IMR-90 (cell line): ENCODE measurements at regions not wholly inside any gene's neighbourhood (a gene's known extent, or its start where the extent isn't known, plus 50 kb on each side); places are given as distances from the start of the nearest gene placed in this dataset.

Experiments used
- ATAC-seq: fragments of 200-7000 bp; cut with Tn5 transposase; 2 replicates; pipeline ENCODE4 v1.9.1; 2020; ENCODE audit warnings: low read depth, mild to moderate bottlenecking, moderate library complexity
- BruUV-seq: library from RNA; stranded (reverse); fragments of 400-500 nt; replicated peaks from 2 replicates; lab custom pipeline; 2021; lab: Mats Ljungman, UMichigan
- CTCF ChIA-PET: fragments of 300-600 bp; formaldehyde crosslinking; extraction: SDS; loops from one replicate; lab custom pipeline; 2021; ENCODE audit warnings: antibody characterized with exemption; lab: Yijun Ruan, JAX
- POLR2A ChIA-PET: fragments of 300-600 bp; sonication (Branson Sonifier 250); formaldehyde crosslinking; loops from one replicate; lab custom pipeline; 2022; ENCODE audit warnings: antibody characterized with exemption; ENCODE audit not compliant: unreplicated experiment; lab: Charles Lee
- DNase-seq: peaks from one replicate; pipeline ENCODE4 v3.0.0; 2013
- H2AFZ ChIP-seq: replicated peaks from 2 replicates; pipeline ENCODE3; 2013; ENCODE audit warnings: low read length, mild to moderate bottlenecking; ENCODE audit not compliant: poor library complexity
- H2AK5ac ChIP-seq: 2 replicates; pipeline ENCODE4 v1.6.1; 2013; ENCODE audit warnings: low read depth, low read length, inconsistent platforms
- H2AK9ac ChIP-seq: replicated peaks from 2 replicates; pipeline ENCODE3; 2013; ENCODE audit warnings: mild to moderate bottlenecking, low read depth, low read length, moderate library complexity; ENCODE audit not compliant: poor library complexity
- H2BK120ac ChIP-seq: 2 replicates; pipeline ENCODE4 v1.6.1; 2013; ENCODE audit warnings: low read depth, low read length, inconsistent platforms
- H2BK15ac ChIP-seq: 3 replicates; pipeline ENCODE4 v1.6.1; 2013; ENCODE audit warnings: low read depth, low read length, inconsistent platforms
- H2BK20ac ChIP-seq: 2 replicates; pipeline ENCODE4 v1.6.1; 2013; ENCODE audit warnings: low read depth, mild to moderate bottlenecking, inconsistent platforms, low read length, moderate library complexity
- H2BK5ac ChIP-seq: 2 replicates; pipeline ENCODE4 v1.6.1; 2013; ENCODE audit warnings: mild to moderate bottlenecking, low read depth, low read length, inconsistent platforms; ENCODE audit not compliant: poor library complexity, severe bottlenecking
- H3K14ac ChIP-seq: replicated peaks from 2 replicates; pipeline ENCODE4 v1.6.1; 2013; ENCODE audit warnings: low read depth, low read length, inconsistent platforms
- H3K18ac ChIP-seq: 2 replicates; pipeline ENCODE4 v1.6.1; 2013; ENCODE audit warnings: low read depth, low read length, control low read depth
- H3K23ac ChIP-seq: 2 replicates; pipeline ENCODE4 v1.6.1; 2013; ENCODE audit warnings: low read depth, low read length, inconsistent platforms
- H3K27ac ChIP-seq: 2 replicates; pipeline ENCODE4 v1.5.1; 2013; ENCODE audit warnings: mild to moderate bottlenecking, control low read depth, low read length; ENCODE audit not compliant: insufficient read depth
- H3K27me3 ChIP-seq: 2 replicates; pipeline ENCODE4 v1.6.1; 2013; ENCODE audit warnings: low read length; ENCODE audit not compliant: control insufficient read depth, insufficient read depth
- H3K36me3 ChIP-seq: 2 replicates; pipeline ENCODE4 v1.6.1; 2013; ENCODE audit warnings: low read length, mixed read lengths; ENCODE audit not compliant: control insufficient read depth, insufficient read depth
- H3K4ac ChIP-seq: 2 replicates; pipeline ENCODE4 v1.6.1; 2013; ENCODE audit warnings: low read depth, low read length, inconsistent platforms
- H3K4me1 ChIP-seq: 2 replicates; pipeline ENCODE4 v1.6.1; 2013; ENCODE audit warnings: low read length, mixed read lengths; ENCODE audit not compliant: control insufficient read depth, insufficient read depth
- H3K4me2 ChIP-seq: 2 replicates; pipeline ENCODE4 v1.6.1; 2013; ENCODE audit warnings: low read depth, mild to moderate bottlenecking, control low read depth, low read length, moderate library complexity
- H3K4me3 ChIP-seq: 2 replicates; pipeline ENCODE4 v1.5.1; 2013; ENCODE audit warnings: low read depth, mild to moderate bottlenecking, control low read depth, low read length, moderate library complexity; ENCODE audit not compliant: insufficient read depth
- H3K56ac ChIP-seq: 2 replicates; pipeline ENCODE4 v1.6.1; 2013; ENCODE audit warnings: low read length, inconsistent platforms; ENCODE audit not compliant: insufficient read depth; ENCODE audit errors: extremely low read depth
- H3K79me1 ChIP-seq, 2 experiments: 2 replicates each; pipeline ENCODE4 v1.6.1; 2013; ENCODE audit warnings: low read length in 2 of 2, inconsistent platforms in 1 of 2, low read depth in 1 of 2
- H3K9ac ChIP-seq: 2 replicates; pipeline ENCODE4 v1.6.1; 2013; ENCODE audit warnings: low read depth, low read length, control low read depth
- H3K9me1 ChIP-seq: 2 replicates; pipeline ENCODE4 v1.6.1; 2013; ENCODE audit warnings: low read length, inconsistent platforms; ENCODE audit not compliant: insufficient read depth
- H3K9me3 ChIP-seq: 2 replicates; pipeline ENCODE4 v1.6.1; 2013; ENCODE audit warnings: low read length; ENCODE audit not compliant: control insufficient read depth, insufficient read depth
- H4K20me1 ChIP-seq: 2 replicates; pipeline ENCODE4 v1.6.1; 2013; ENCODE audit warnings: low read length, inconsistent platforms; ENCODE audit not compliant: insufficient read depth
- H4K5ac ChIP-seq: 2 replicates; pipeline ENCODE4 v1.6.1; 2013; ENCODE audit warnings: mild to moderate bottlenecking, low read depth, low read length, control low read depth
- H4K8ac ChIP-seq, 2 experiments: 2 replicates each; pipeline ENCODE4 v1.6.1; 2013; ENCODE audit warnings: low read depth in 2 of 2, low read length in 2 of 2, control low read depth in 1 of 2, inconsistent platforms in 1 of 2
- H4K91ac ChIP-seq: 2 replicates; pipeline ENCODE4 v1.6.1; 2013; ENCODE audit warnings: low read depth, low read length, inconsistent platforms; ENCODE audit not compliant: insufficient read depth
- CHD1 ChIP-seq: IDR thresholded peaks from 2 replicates; pipeline ENCODE4 v1.6.1; 2012; ENCODE audit warnings: low read depth, low read length, improper control_type of control experiment
- FOS ChIP-seq: fragments of 150-350 bp; IDR thresholded peaks from 2 replicates; pipeline ENCODE4 v1.6.1; 2016; ENCODE audit warnings: low read depth, low read length
- MXI1 ChIP-seq: IDR thresholded peaks from 2 replicates; pipeline ENCODE4 v1.6.1; 2012; ENCODE audit warnings: low read depth, mild to moderate bottlenecking, low read length, moderate library complexity, borderline replicate concordance
- POLR2A ChIP-seq: IDR thresholded peaks from 2 replicates; pipeline ENCODE4 v1.6.1; 2012; ENCODE audit warnings: mild to moderate bottlenecking, low read depth, low read length
- RAD21 ChIP-seq: IDR thresholded peaks from 2 replicates; pipeline ENCODE4 v1.6.1; 2012; ENCODE audit warnings: low read length, improper control_type of control experiment
- SMC3 ChIP-seq: fragments of 150-350 bp; IDR thresholded peaks from 2 replicates; pipeline ENCODE4 v1.6.1; 2016; ENCODE audit warnings: low read depth, mild to moderate bottlenecking, antibody characterized with exemption, low read length, moderate library complexity
- WGBS, 2 experiments: methylation state at CpG; one replicate each; pipeline versions ENCODE4 v1.1.5 to v1.1.7; 2013; ENCODE audit warnings: missing lambda C conversion rate in 2 of 2; ENCODE audit not compliant: insufficient read length in 1 of 2; ENCODE audit errors: extremely low coverage in 2 of 2; 5-methylcytosine and 5-hydroxymethylcytosine counted together
- dilution Hi-C: fragments of 300-500 bp; cut with HindIII; formaldehyde crosslinking; loops from one replicate; pipeline ENCODE4 v1.14.3; 2018; ENCODE audit warnings: low sequenced_read_pairs; ENCODE audit not compliant: unreplicated experiment
- in situ Hi-C: fragments of 300-500 bp; cut with MboI; formaldehyde crosslinking; loops from 3 replicates; pipeline ENCODE4 v1.14.3; 2019; ENCODE audit warnings: low sequenced_read_pairs, inconsistent platforms, mixed read lengths
- intact Hi-C: fragments of 100-400 bp; cut with micrococcal nuclease; formaldehyde crosslinking; loops from 2 replicates; pipeline ENCODE4 v1.10.0; 2022
- TF ChIP-seq, protein P1 (sequence below): conservative IDR thresholded peaks from 2 replicates; pipeline ENCODE4 v1.5.1; 2012; ENCODE audit warnings: mild to moderate bottlenecking, low read depth, low read length, improper control_type of control experiment

DNA sequence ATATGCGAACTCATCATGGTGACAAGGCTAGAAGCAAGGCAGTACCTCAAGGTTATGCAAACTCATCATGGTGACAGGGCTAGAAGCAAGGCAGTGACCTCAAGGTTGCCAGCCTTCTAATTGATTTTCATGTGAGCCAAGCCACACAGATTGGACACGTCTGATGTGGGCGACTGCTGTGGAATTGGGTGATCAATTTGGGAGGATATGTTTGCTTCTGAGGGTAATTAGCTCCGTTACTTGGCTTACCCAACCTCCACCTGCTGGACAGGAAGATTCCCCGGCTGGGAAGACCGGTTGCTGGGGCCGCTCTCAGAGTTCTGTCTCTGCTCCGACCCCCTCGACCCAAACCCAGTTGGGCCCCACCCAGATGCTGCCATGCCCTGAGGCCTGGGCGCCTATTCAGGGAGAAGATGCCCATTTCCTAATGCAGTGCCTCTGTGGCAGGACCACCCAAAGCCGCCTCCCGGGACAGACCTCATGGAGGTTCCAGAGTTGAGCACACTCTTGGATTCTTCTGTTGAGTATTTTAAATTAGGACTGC lies 69.9 kb upstream of the SHANK2 start:
- Histone ChIP-seq H3K27me3 (peaks cover 20% of the 10 kb centered on the region), H3K9ac (no peak overlapping the region), H3K18ac (no peak overlapping the region), H3K14ac (no peak overlapping the region), H2AFZ (no peak overlapping the region), H2BK15ac (no peak overlapping the region), H2AK5ac (no peak overlapping the region), H3K4me2 (no peak overlapping the region), H3K79me1 (no peaks in the 10 kb centered on the region), H3K4me3 (no peak overlapping the region), H2BK120ac (no peak overlapping the region), H3K23ac (no peak overlapping the region), H2BK20ac (no peak overlapping the region), H3K9me1 (no peaks in the 10 kb centered on the region), H4K5ac (no peak overlapping the region), H4K20me1 (no peaks in the 10 kb centered on the region), H3K56ac (no peak overlapping the region), H2AK9ac (no peak overlapping the region), H2BK5ac (no peak overlapping the region), H4K8ac (no peak overlapping the region), H3K4me1 (no peaks in the 10 kb centered on the region), H3K27ac (no peak overlapping the region), H3K9me3 (peaks cover 17% of the 10 kb centered on the region), H4K91ac (no peak overlapping the region), H3K36me3 (no peaks in the 10 kb centered on the region), H3K4ac (no peak overlapping the region)
- intact Hi-C loops (no loop called here), dilution Hi-C loops (no loop called here), in situ Hi-C loops (no loop called here)
- TF ChIP-seq RAD21 (no peak), POLR2A (no peak), CHD1 (no peak), FOS (no peak), MXI1 (no peak), SMC3 (no peak)
- TF ChIP-seq, protein P1, sequence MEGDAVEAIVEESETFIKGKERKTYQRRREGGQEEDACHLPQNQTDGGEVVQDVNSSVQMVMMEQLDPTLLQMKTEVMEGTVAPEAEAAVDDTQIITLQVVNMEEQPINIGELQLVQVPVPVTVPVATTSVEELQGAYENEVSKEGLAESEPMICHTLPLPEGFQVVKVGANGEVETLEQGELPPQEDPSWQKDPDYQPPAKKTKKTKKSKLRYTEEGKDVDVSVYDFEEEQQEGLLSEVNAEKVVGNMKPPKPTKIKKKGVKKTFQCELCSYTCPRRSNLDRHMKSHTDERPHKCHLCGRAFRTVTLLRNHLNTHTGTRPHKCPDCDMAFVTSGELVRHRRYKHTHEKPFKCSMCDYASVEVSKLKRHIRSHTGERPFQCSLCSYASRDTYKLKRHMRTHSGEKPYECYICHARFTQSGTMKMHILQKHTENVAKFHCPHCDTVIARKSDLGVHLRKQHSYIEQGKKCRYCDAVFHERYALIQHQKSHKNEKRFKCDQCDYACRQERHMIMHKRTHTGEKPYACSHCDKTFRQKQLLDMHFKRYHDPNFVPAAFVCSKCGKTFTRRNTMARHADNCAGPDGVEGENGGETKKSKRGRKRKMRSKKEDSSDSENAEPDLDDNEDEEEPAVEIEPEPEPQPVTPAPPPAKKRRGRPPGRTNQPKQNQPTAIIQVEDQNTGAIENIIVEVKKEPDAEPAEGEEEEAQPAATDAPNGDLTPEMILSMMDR, result no peak
- ChIA-PET POLR2A (no interaction called here), CTCF (no interaction called here)
- ATAC-seq (no peak), DNase-seq (no peak)
- 86% methylated on average over 6 of the region's 12 CpGs; no CpG with 5 or more reads in 1 of the 2 experiments for WGBS, 2 experiments
- BruUV-seq, result no TSS peak
